ENCODE measurements at regions not wholly inside any gene's neighbourhood (a gene's known extent, or its start where the extent isn't known, plus 50 kb on each side); places are given as distances from the start of the nearest gene placed in this dataset.

DNA sequence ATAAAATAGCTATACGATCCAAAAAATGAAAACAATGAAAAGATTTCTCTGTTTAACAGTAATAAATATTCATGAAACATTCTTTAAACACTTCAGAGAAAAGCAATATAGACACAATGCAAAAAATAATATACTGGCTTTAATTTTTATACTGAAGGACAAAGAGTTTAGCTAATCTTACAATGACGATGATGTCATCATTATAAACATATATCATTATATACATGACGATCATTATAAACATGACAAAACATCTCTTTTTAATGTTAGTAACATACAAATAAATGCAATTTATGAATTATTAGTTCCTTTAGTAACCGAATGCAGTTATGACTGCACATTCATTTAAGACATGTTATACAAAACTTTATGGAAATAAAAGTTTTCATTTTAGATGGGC is 1434.6 kb downstream of the PCDH18 start:
- WGBS (ENCODE audit: insufficient coverage) = no CpG with 5 or more reads among the region's 4 CpGs
- DNase-seq = no peak
- no peaks in the 10 kb centered on the region for H3K36me3 ChIP-seq (replicated peaks in 1 of 2; ENCODE audit: control insufficient read depth in 1 of 2, insufficient read depth in 2 of 2, low read length in 2 of 2)
- Mint-ChIP-seq H3K36me3 (no peaks in the 10 kb centered on the region), H3K27ac (no peak overlapping the region), H3K27me3 (ENCODE audit: low read depth in 3 of 3) (peaks cover 0 to 1% (median 0%) of the 10 kb centered on the region in 3 donors), H3K4me1 (no peaks in the 10 kb centered on the region), H3K9me3 (peaks cover 0 to 4% (median 3%) of the 10 kb centered on the region in 7 donors), H3K4me3 (no peak overlapping the region)
- H3K4me2 ChIP-seq (replicated peaks; ENCODE audit: extremely low read depth, low read length, poor library complexity, severe bottlenecking) = no peak overlapping the region
- H3K79me2 ChIP-seq (ENCODE audit: insufficient read depth, low read length) = no peaks in the 10 kb centered on the region
- no peaks in the 10 kb centered on the region for H3K27me3 ChIP-seq (ENCODE audit: control insufficient read depth in 2 of 2, insufficient read depth in 2 of 2, low read length in 2 of 2)
- no peak overlapping the region for H3K9ac ChIP-seq (ENCODE audit: insufficient read depth, low read length, poor library complexity, severe bottlenecking)
- no peaks in the 10 kb centered on the region for H3K4me1 ChIP-seq (ENCODE audit: control insufficient read depth in 1 of 2, insufficient read depth in 2 of 2, low read length in 2 of 2)
- H3K9me3 ChIP-seq (replicated peaks in 1 of 2; ENCODE audit: control insufficient read depth in 1 of 2, insufficient read depth in 1 of 2, low read length in 2 of 2) = peaks cover 0 to 6% of the 10 kb centered on the region in 2 donors
- H4K20me1 ChIP-seq (ENCODE audit: insufficient read depth, low read length) = no peaks in the 10 kb centered on the region
- intact Hi-C loops (cut with micrococcal nuclease) = no loop called here
- H2AFZ ChIP-seq (ENCODE audit: insufficient read depth, low read depth, low read length, poor library complexity, severe bottlenecking) = no peak overlapping the region
- H3K27ac ChIP-seq (ENCODE audit: low read depth in 1 of 2, low read length in 2 of 2) = no peak overlapping the region
- TF ChIP-seq, protein P1, sequence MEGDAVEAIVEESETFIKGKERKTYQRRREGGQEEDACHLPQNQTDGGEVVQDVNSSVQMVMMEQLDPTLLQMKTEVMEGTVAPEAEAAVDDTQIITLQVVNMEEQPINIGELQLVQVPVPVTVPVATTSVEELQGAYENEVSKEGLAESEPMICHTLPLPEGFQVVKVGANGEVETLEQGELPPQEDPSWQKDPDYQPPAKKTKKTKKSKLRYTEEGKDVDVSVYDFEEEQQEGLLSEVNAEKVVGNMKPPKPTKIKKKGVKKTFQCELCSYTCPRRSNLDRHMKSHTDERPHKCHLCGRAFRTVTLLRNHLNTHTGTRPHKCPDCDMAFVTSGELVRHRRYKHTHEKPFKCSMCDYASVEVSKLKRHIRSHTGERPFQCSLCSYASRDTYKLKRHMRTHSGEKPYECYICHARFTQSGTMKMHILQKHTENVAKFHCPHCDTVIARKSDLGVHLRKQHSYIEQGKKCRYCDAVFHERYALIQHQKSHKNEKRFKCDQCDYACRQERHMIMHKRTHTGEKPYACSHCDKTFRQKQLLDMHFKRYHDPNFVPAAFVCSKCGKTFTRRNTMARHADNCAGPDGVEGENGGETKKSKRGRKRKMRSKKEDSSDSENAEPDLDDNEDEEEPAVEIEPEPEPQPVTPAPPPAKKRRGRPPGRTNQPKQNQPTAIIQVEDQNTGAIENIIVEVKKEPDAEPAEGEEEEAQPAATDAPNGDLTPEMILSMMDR (IDR thresholded peaks at IDR 0.05) = no peak
- no peak overlapping the region for H3K4me3 ChIP-seq (replicated peaks in 1 of 3; ENCODE audit: low read depth in 2 of 3, low read length in 3 of 3)

DNA sequence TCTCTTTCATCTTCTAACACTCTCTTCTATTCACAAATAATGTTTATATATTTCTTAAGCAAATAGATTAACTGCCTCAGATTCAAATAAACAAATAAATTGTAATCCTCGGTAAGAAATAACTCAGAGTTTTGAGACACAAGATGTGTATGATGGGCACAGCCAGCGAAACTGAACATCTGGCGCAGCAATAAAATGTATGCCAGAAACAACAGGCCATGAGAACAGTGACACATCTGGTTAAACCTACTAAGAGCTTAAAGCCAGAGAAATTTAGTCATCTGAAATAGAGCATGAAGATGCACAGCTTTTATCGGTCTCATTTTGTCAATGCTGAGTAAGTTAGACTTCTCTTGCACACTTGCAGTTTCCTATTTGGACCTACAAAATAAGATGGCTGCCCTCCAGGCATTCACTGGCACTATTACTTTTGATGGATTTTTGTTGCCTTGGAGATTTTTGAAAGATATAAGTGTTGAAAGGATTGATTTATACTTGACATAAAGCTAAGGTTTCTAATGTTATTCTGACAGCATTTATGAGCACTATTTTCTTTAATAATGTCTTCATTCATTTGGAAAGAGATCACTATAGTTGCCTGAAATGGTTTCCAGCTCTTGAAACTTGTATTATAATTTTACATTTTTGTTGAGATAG is 1444.0 kb downstream of the PCDH18 start:
- Histone ChIP-seq H3K4me3 (replicated peaks in 1 of 3; ENCODE audit: low read depth in 2 of 3, low read length in 3 of 3) (no peak overlapping the region), H2AFZ (ENCODE audit: insufficient read depth, low read depth, low read length, poor library complexity, severe bottlenecking) (no peak overlapping the region), H4K20me1 (ENCODE audit: insufficient read depth, low read length) (no peaks in the 10 kb centered on the region), H3K36me3 (replicated peaks in 1 of 2; ENCODE audit: control insufficient read depth in 1 of 2, insufficient read depth in 2 of 2, low read length in 2 of 2) (no peaks in the 10 kb centered on the region), H3K4me2 (replicated peaks; ENCODE audit: extremely low read depth, low read length, poor library complexity, severe bottlenecking) (no peak overlapping the region), H3K4me1 (ENCODE audit: control insufficient read depth in 1 of 2, insufficient read depth in 2 of 2, low read length in 2 of 2) (no peaks in the 10 kb centered on the region), H3K9me3 (replicated peaks in 1 of 2; ENCODE audit: control insufficient read depth in 1 of 2, insufficient read depth in 1 of 2, low read length in 2 of 2) (no peaks in the 10 kb centered on the region), H3K27ac (ENCODE audit: low read depth in 1 of 2, low read length in 2 of 2) (no peak overlapping the region), H3K79me2 (ENCODE audit: insufficient read depth, low read length) (no peaks in the 10 kb centered on the region), H3K9ac (ENCODE audit: insufficient read depth, low read length, poor library complexity, severe bottlenecking) (no peak overlapping the region), H3K27me3 (ENCODE audit: control insufficient read depth in 2 of 2, insufficient read depth in 2 of 2, low read length in 2 of 2) (no peaks in the 10 kb centered on the region)
- Mint-ChIP-seq H3K4me3 (no peak overlapping the region), H3K36me3 (no peaks in the 10 kb centered on the region), H3K27me3 (ENCODE audit: low read depth in 3 of 3) (no peaks in the 10 kb centered on the region), H3K27ac (no peak overlapping the region), H3K4me1 (no peaks in the 10 kb centered on the region), H3K9me3 (peaks cover 0 to 3% (median 0%) of the 10 kb centered on the region in 7 donors)
- intact Hi-C loops (cut with micrococcal nuclease) = no loop called here
- WGBS (ENCODE audit: insufficient coverage) = 98% methylated on average over 3 of the region's 4 CpGs
- TF ChIP-seq, protein P1 (IDR thresholded peaks at IDR 0.05) = no peak
- DNase-seq = no peak
